G401 (cell line): ENCODE measurements at regions not wholly inside any gene's neighbourhood (a gene's known extent, or its start where the extent isn't known, plus 50 kb on each side); places are given as distances from the start of the nearest gene placed in this dataset.
"Not testable (repeated sequence)": the region's sequence is repeated elsewhere in the genome, so short reads cannot be mapped to it uniquely, and the experiment has no call there.

Experiments used
- DNase-seq: peaks from one replicate; pipeline ENCODE4 v3.0.0-alpha.2; 2015; ENCODE audit warnings: low spot score
- in situ Hi-C: cut with HindIII; loops from 2 replicates; pipeline ENCODE4 v1.10.0; 2016; ENCODE audit warnings: low sequenced_read_pairs, mixed read lengths

- peak; percentile 45 for DNase-seq
- in situ Hi-C loops, result no loop called here
Observed at GRCh38 chr10:130931256-130931655, 380.3 kb downstream of the TCERG1L start.

DNA sequence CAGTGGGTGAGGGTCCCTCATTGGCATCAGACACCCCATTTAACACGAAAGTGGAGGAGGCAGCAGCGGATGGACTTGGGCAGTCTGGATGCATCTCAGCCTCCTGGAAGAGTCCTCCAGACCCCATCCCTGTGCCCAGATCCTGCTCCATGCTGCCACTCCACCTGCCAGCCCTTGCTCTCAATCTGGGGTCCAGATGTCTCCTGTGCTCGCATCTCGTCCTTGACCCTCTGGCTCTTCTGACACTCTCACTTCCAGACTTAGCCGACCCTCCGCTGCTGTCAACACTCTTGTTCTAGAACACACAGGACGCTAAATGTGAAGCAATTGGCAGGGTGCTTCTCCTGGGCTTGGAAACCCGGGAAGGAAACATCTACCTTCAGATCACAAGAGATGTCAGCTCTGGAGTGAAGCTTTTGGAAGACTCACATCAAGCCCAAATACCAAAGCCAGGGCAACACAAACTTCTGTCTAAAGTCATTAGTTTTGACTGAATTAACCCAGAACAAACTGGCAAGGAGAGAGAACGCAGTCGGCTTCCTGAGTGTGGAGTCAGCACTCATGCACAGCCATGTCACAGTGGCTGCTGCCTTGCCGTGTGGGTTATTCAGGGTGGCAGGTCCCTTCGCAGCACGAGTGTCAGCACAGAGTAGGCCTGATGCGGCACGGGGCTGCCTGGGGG lies 379.1 kb downstream of the TCERG1L start:
- in situ Hi-C loops, result no loop called here

DNA sequence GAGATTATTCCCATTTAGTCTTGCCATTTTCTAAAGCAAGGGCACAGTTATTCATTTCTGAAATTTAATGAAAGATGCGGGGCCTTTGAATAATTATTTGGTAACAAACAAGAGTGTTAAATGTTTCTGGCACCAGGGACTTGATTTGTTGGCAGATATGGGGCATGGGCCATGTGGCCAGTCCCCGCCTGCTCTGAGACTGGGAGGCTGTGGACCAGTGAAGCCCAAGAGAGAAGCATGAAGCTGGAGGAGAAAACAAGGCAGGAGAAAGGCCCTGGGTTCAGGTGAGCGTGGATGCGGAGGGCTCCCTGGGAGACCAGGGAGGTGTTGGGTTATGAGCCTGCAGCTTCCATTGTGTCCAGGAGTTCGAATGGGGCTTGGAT lies 378.5 kb downstream of the TCERG1L start:
- DNase-seq, result peak; percentile 85
- in situ Hi-C loops, result no loop called here

More for the DNA sequence above, 379.1 kb downstream of the TCERG1L start:
- DNase-seq, result peak; percentile 89

GRCh38 chr10:130934293-130935127 lies 377.0 kb downstream of the TCERG1L start:
- peak; percentile 80 for DNase-seq
- in situ Hi-C loops, result no loop called here

DNA sequence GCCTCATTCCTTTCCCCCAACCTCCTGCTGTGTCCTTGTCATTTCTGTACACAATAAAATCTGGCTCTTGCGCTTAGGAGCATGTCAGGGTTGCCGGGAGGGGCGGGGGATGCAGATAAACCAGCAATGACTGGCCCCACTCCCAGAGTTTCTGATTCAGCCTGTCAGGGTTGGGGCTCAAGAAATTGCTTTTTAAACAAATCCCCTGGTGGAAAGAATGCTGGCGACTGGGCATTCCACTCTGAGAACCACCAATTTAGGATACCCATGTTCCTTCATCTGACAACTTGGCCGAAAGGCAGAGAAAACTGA lies 376.4 kb downstream of the TCERG1L start:
- peak; percentile 93 for DNase-seq
- in situ Hi-C loops, result no loop called here

- in situ Hi-C loops, result no loop called here
- DNase-seq, result no peak
Observed at GRCh38 chr10:130935897-130936550, 375.5 kb downstream of the TCERG1L start.

DNA sequence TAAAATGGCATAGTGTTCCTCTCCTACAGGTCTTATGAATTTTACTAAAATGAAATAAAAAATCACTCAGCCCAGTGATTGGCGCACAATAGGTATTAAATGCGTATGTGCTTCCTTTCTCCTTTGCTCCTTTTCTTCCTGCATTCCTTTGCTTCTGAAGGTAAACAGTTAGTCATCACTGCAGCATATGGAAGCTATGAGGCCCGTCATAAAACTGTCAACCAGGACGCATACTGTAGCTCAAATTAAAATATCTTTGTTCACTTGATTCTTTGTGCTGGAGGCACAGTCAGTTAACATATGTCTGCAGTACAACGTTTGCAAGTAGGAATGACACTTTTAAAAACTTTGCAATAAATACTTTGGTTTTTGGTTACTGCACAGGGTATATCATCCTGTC lies 374.7 kb downstream of the TCERG1L start:
- no peak for DNase-seq
- in situ Hi-C loops, result no loop called here

DNA sequence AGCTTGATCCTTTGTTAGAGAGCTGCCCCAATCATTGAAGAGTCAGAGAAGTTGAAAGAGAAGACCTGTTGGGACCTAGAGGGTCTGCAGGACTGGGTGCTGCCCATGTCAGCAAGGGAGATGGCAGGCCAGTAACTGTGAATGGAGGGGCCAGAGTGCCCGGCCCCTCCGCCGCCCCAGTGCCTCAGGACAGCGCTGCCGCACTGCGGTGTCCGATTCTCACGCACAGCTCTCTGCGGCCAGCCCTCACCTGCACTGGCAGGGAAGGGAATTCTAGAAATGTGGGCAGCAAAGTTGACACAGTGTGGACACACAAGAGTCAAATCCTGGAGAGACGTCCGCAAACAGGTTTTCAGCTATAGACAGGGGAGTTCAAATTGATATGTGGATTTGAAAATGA lies 373.5 kb downstream of the TCERG1L start:
- no peak for DNase-seq
- in situ Hi-C loops, result no loop called here

GRCh38 chr10:130938891-130939290 lies 372.6 kb downstream of the TCERG1L start:
- in situ Hi-C loops, result not testable (repeated sequence)

GRCh38 chr10:130941886-130942285 lies 369.6 kb downstream of the TCERG1L start:
- in situ Hi-C loops, result no loop called here
- DNase-seq, result no peak

More at GRCh38 chr10:130938891-130939290, 372.6 kb downstream of the TCERG1L start:
- DNase-seq, result not testable (repeated sequence)

GRCh38 chr10:130952086-130952485 lies 359.4 kb downstream of the TCERG1L start:
- DNase-seq, result no peak
- in situ Hi-C loops, result no loop called here

DNA sequence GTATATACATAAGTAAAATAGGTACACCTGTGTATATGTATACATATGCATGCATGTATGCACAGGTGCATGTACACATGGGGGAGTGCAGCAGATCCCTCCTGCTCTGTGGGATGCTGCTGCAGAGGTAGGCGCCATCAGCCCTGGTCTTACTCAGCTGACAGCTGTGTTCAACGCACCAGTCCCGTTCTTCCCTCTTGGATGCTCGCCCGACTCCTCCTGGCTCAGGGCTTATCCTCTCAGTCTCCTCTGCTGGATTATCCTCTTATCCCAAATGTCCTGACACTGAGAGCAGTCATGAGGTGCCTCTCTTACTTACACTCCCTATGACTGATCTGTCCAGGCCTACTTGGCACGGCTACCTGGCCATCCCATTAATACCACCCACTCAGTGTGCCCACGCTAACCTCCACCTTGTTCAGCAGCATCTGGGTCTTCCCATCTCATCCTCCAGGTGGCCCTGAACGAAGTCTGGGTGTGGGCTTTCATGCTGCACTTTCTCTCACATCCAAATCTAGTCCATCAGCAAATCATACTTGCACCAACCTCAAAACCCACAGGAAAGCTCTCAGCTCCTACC lies 357.1 kb downstream of the TCERG1L start:
- in situ Hi-C loops, result no loop called here
- no peak for DNase-seq

DNA sequence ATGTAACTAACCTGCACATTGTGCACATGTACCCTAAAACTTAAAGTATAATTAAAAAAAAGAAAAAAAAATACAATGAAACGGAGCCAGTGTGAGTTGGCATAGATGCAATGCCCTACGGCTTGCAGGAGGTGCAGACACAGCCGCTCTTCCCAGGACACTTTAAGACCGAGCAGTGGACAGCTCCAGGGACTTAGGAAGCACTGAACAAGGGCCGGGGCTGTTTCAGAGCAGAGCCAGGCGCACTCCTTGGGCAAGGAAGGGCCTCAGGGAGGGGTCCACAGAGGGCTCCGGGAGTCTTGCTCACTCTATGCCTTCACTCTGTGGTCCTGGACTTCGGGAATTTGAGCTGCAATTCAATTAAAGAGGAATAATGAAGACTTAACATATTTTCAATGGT lies 355.3 kb downstream of the TCERG1L start:
- in situ Hi-C loops, result no loop called here
- DNase-seq, result no peak

- in situ Hi-C loops, result no loop called here
- no peak for DNase-seq
Observed at GRCh38 chr10:130957423-130957822, 354.1 kb downstream of the TCERG1L start.

GRCh38 chr10:130958003-130958402 lies 353.5 kb downstream of the TCERG1L start:
- DNase-seq, result no peak
- in situ Hi-C loops, result no loop called here

DNA sequence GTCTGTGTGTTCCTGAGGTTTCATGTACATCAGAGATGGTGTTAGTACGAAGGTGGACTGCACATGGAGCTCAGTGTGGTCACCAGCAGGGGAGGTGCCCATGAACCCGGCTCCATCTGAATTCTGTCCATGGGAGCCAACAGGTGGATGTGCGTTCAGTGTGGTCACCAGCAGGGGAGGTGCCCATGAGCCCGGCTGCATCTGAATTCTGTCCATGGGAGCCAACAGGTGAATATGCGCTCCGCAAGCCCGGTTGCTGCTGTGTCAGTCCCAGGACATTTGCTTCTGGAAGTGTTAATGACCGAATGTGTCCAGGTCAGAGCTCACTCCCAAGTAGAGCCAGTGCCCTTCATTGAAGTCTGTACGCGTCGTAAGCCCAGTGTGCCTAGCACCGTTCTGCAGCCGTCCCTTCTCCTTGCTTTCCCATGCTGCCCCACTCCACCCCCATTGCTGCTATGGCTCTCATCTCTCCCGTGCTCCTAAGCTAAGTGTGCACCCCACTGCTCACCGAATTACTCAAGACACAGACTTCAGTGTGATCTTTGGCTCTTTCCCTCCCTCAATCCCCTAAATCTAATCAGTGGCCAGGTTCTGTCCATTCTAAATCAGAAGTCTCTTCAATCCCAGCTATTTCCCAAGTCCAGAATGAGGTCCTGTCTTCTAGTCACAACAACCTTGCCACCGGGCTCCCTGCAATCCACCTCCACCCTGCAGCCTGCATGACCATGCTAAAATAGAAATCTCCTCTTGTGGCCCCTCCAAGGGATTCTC lies 352.4 kb downstream of the TCERG1L start:
- no peak for DNase-seq
- in situ Hi-C loops, result no loop called here

- no peak for DNase-seq
- in situ Hi-C loops, result no loop called here
Observed at GRCh38 chr10:130959752-130960195, 351.7 kb downstream of the TCERG1L start.

DNA sequence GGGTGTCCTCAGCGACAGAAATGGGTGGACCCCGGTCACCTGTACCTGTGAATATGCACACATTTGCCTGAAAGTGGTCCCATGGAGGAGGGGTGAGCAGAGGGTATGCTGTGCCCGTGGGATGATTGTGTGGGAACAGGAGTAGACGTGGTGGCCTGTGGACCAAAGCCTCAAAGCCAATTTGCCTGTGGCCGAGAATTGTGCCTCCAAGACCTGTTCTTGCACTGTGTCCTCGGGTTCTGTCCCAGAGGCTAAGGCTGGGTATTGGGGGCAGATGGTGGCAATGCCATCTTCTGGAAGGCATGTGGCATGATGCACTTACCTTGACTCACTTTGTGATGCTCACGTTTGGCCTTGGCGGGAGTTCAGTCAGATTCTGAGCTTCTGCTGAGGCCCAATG lies 351.0 kb downstream of the TCERG1L start:
- in situ Hi-C loops, result no loop called here
- DNase-seq, result no peak
